Amniotic stem cell (primary cell): ENCODE measurements at regions not wholly inside any gene's neighbourhood (a gene's known extent, or its start where the extent isn't known, plus 50 kb on each side); places are given as distances from the start of the nearest gene placed in this dataset.
A peak's percentile ranks its signal among the peaks of the same experiment; 100 is the strongest.

Source experiments
- DNase-seq: peaks from one replicate; lab custom pipeline; 2025; lab: John Stamatoyannopoulos, UW

- no peak for DNase-seq
These were observed 50.8 kb upstream of the INCENP start for GRCh38 chr11:62073061-62073460.

GRCh38 chr11:62071408-62071807 lies 52.4 kb upstream of the INCENP start:
- DNase-seq: no peak

- DNase-seq: no peak
These were observed 53.6 kb upstream of the INCENP start for GRCh38 chr11:62069986-62070919.

- DNase-seq: no peak
These were observed 54.4 kb upstream of the INCENP start for GRCh38 chr11:62069374-62069773.

- DNase-seq: no peak
These were observed 55.1 kb upstream of the INCENP start for GRCh38 chr11:62068730-62069129.

GRCh38 chr11:62067741-62068140 lies 56.1 kb upstream of the INCENP start:
- DNase-seq: no peak

GRCh38 chr11:62064221-62064620 lies 59.6 kb upstream of the INCENP start:
- DNase-seq: no peak

GRCh38 chr11:62062223-62062861 lies 61.5 kb upstream of the INCENP start:
- no peak for DNase-seq

- DNase-seq: no peak
These were observed 62.2 kb upstream of the INCENP start for GRCh38 chr11:62061356-62062222.

GRCh38 chr11:62057069-62057468 lies 66.7 kb upstream of the INCENP start:
- DNase-seq: no peak

- no peak for DNase-seq
These were observed 67.8 kb upstream of the INCENP start for GRCh38 chr11:62055970-62056369.

GRCh38 chr11:62054484-62055121 lies 69.2 kb upstream of the INCENP start:
- peak; percentile 12 for DNase-seq

- DNase-seq: no peak
These were observed 69.7 kb upstream of the INCENP start for GRCh38 chr11:62054081-62054480.

GRCh38 chr11:62050716-62051115 lies 73.1 kb upstream of the INCENP start:
- no peak for DNase-seq

- peak; percentile 25 for DNase-seq
These were observed 75.7 kb upstream of the INCENP start for GRCh38 chr11:62048100-62048499.

- DNase-seq: no peak
These were observed 77.2 kb upstream of the INCENP start for GRCh38 chr11:62046568-62047100.

- no peak for DNase-seq
These were observed 77.2 kb upstream of the FTH1 start for GRCh38 chr11:62044639-62045121.

- DNase-seq: no peak
These were observed 67.9 kb upstream of the FTH1 start for GRCh38 chr11:62035293-62035692.

GRCh38 chr11:62034036-62034338 lies 66.6 kb upstream of the FTH1 start:
- DNase-seq: no peak

GRCh38 chr11:62033191-62034035 lies 66.0 kb upstream of the FTH1 start:
- DNase-seq: no peak
